ENCODE measurements at regions not wholly inside any gene's neighbourhood (a gene's known extent, or its start where the extent isn't known, plus 50 kb on each side); places are given as distances from the start of the nearest gene placed in this dataset.

GRCh38 chr6:90432937-90433336, 136.3 kb upstream of the BACH2 start:
- no peak for TF ChIP-seq CTCF (IDR thresholded peaks at IDR 0.05; ENCODE audit: extremely low read depth, missing control alignments)
- DNase-seq (ENCODE audit: low spot score): no peak

DNA sequence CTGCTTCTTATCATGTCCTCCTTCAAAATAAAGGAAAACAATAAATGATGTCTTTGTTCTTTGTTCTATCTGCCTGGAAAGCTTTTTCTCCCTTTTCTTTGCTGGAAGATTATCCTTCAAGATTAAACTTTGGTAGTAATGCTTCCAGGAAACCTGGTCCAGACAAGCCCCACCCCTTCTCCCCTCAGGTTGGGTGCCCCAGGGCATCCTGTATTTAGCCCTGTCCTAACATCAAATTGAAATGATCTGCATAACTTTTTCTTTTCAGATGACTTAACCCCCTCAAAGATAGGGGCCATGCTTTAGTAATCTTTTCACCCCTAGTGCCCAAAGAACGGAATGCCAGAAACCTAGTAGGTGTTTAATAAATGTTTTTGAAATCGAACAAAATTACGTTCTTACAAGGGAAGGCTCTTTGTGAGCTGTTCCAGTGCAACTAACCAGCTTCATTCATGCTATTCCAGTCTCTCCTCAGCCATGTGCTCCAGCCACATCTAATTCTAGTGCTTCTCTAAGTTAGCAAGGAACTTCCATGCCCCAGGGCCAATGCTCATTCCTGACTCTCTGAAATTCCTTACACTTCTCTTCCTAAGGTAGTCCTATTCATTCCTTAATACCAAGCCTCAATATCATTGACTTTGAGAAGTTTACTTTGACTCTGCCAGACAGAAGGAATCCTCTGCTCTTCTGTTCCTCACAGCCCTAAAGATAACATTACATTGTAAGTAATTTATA, 135.6 kb upstream of the BACH2 start:
- TF ChIP-seq CTCF (IDR thresholded peaks at IDR 0.05; ENCODE audit: extremely low read depth, missing control alignments): no peak
- no peak for DNase-seq (ENCODE audit: low spot score)

DNA sequence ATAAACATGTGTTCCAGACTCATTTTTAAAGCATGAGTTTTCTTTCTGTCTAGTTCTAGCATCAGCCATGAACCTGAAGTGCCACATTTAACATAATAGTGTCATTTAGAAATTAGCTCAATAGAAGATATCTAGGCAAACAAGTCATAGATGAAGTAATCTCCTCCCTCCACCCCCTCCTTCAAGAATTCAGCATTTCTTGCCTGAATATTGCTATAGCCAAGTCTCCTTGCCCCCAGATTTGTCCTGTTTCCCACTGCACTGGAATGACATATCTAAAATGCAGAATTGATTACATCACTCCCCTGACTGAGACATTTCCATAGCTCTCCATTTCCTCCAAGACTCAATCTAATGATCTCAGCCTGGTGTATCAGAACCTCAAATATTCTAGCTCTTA, 134.9 kb upstream of the BACH2 start:
- no peak for DNase-seq (ENCODE audit: low spot score)
- no peak for TF ChIP-seq CTCF (IDR thresholded peaks at IDR 0.05; ENCODE audit: extremely low read depth, missing control alignments)

GRCh38 chr6:90429713-90430112, 133.1 kb upstream of the BACH2 start:
- no peak for DNase-seq (ENCODE audit: low spot score)
- TF ChIP-seq CTCF (IDR thresholded peaks at IDR 0.05; ENCODE audit: extremely low read depth, missing control alignments): no peak

DNA sequence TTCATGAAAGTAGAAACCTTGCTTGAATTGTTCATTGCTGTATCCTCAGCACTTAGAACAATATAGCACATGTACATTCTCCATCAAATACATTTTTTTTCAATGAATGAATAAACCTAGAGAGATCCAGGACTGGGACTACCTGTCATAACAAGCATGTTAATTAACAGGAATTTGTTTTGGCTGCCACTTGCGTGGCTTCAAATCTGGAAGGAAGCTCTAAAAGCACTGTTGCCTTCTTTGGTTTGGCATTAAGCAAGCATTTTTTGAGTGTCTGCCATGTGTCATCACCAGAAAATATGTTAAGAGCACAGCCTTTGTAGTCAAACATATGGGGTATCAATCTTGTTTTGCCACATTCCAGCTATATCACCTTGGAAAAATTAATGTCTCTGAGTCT, 131.9 kb upstream of the BACH2 start:
- no peak for TF ChIP-seq CTCF (IDR thresholded peaks at IDR 0.05; ENCODE audit: extremely low read depth, missing control alignments)
- no peak for DNase-seq (ENCODE audit: low spot score)

DNA sequence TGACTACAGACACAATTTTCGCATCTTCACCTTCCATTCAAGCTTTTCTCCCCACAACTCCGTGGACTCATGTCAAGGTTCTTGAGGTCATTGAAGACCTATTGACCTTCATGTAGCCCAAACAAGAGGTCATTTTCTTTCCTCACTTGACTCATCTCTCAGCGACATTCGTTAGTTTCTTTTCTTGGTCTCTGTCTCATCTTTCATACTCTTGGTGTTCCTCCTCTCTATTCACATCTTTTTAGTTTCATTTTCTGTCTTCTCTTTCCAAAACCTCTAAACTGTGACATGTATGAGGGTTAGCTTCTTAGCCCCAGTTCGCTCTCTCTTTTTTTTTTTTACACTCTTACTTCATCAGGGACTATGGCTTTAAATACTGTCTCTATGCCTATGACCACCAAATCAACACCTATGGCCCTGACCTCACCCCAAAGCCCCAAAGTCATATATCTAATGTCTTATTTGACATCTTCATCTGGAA, 128.6 kb upstream of the BACH2 start:
- DNase-seq (ENCODE audit: low spot score): peak; percentile 72
- TF ChIP-seq CTCF (IDR thresholded peaks at IDR 0.05; ENCODE audit: extremely low read depth, missing control alignments): no peak

- DNase-seq (ENCODE audit: low spot score): no peak
- TF ChIP-seq CTCF (IDR thresholded peaks at IDR 0.05; ENCODE audit: extremely low read depth, missing control alignments): no peak
Measured at GRCh38 chr6:90424580-90424979, 127.9 kb upstream of the BACH2 start.

Data from GM20000 (cell line).